ENCODE measurements at regions not wholly inside any gene's neighbourhood (a gene's known extent, or its start where the extent isn't known, plus 50 kb on each side); places are given as distances from the start of the nearest gene placed in this dataset.
"Not testable (repeated sequence)": the region's sequence is repeated elsewhere in the genome, so short reads cannot be mapped to it uniquely, and the experiment has no call there.

GRCh38 chr18:5830902-5831301 is 64.4 kb downstream of the TMEM200C start:
- DNase-seq: not testable (repeated sequence)

- DNase-seq: no peak
Measured at GRCh38 chr18:5828913-5829312, 66.4 kb downstream of the TMEM200C start.

GRCh38 chr18:5825663-5826062 is 69.7 kb downstream of the TMEM200C start:
- DNase-seq: no peak

GRCh38 chr18:5824370-5824984 is 70.8 kb downstream of the TMEM200C start:
- DNase-seq: no peak

- DNase-seq: no peak
Measured at GRCh38 chr18:5817816-5818215, 77.5 kb downstream of the TMEM200C start.

- no peak for DNase-seq
Measured at GRCh38 chr18:5806860-5807259, 88.5 kb downstream of the TMEM200C start.

- DNase-seq: no peak
Measured at GRCh38 chr18:5787936-5788335, 107.4 kb downstream of the TMEM200C start.

GRCh38 chr18:5779922-5780321 is 115.4 kb downstream of the TMEM200C start:
- no peak for DNase-seq

GRCh38 chr18:5772306-5773105 is 122.8 kb downstream of the TMEM200C start:
- no peak for DNase-seq

- DNase-seq: no peak
Measured at GRCh38 chr18:5771343-5771742, 124.0 kb downstream of the TMEM200C start.

GRCh38 chr18:5770176-5770575 is 125.1 kb downstream of the TMEM200C start:
- no peak for DNase-seq

GRCh38 chr18:5768454-5768853 is 126.9 kb downstream of the TMEM200C start:
- DNase-seq: no peak

- DNase-seq: no peak
Measured at GRCh38 chr18:5759194-5759593, 136.1 kb downstream of the TMEM200C start.

- no peak for DNase-seq
Measured at GRCh38 chr18:5756823-5757222, 138.5 kb downstream of the TMEM200C start.

- no peak for DNase-seq
Measured at GRCh38 chr18:5747678-5748077, 147.6 kb downstream of the TMEM200C start.

- no peak for DNase-seq
Measured at GRCh38 chr18:5746844-5747243, 148.5 kb downstream of the TMEM200C start.

- no peak for DNase-seq
Measured at GRCh38 chr18:5744659-5745058, 150.7 kb downstream of the TMEM200C start.

- DNase-seq: no peak
Measured at GRCh38 chr18:5738526-5738925, 156.8 kb downstream of the TMEM200C start.

GRCh38 chr18:5732318-5732717 is 163.0 kb downstream of the TMEM200C start:
- DNase-seq: no peak

- DNase-seq: no peak
Measured at GRCh38 chr18:5729983-5730699, 165.2 kb downstream of the TMEM200C start.

GRCh38 chr18:5728531-5728930 is 166.8 kb downstream of the TMEM200C start:
- no peak for DNase-seq

GRCh38 chr18:5726011-5726410 is 169.3 kb downstream of the TMEM200C start:
- DNase-seq: no peak

- DNase-seq: no peak
Measured at GRCh38 chr18:5721924-5722323, 173.4 kb downstream of the TMEM200C start.

GRCh38 chr18:5720132-5720531 is 175.2 kb downstream of the TMEM200C start:
- no peak for DNase-seq

Measured in CD4-positive, alpha-beta T cell treated with Interleukin-17A for 4 hours (primary cell).